NCI-H82 treated with DMSO at 0.1 percent for 48 hours (cell line): ENCODE measurements at regions not wholly inside any gene's neighbourhood (a gene's known extent, or its start where the extent isn't known, plus 50 kb on each side); places are given as distances from the start of the nearest gene placed in this dataset.

Experiments used
- DNase-seq: peaks from one replicate; lab custom pipeline; 2025; ENCODE audit not compliant: unreplicated experiment; lab: John Stamatoyannopoulos, UW

DNA sequence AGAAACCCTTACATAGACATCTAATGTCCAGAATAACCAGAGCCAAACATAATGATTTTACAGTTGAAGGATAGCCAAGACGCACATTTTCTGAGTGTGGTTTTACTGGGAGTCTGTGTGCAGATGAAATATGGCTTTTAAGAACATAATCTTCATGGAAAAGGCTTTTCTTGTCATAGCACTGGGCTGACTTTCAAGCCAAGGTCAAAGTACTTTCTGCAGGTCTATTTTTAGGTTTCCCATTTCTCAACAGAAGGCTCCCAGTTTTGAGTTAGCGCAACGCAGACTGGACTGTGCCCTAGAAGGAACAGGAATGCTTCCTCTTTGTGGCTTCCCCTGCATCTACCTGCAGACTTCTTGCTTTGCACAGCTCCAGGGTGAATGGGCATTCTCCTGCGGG, 92.3 kb upstream of the UPP2 start:
- no peak for DNase-seq

DNA sequence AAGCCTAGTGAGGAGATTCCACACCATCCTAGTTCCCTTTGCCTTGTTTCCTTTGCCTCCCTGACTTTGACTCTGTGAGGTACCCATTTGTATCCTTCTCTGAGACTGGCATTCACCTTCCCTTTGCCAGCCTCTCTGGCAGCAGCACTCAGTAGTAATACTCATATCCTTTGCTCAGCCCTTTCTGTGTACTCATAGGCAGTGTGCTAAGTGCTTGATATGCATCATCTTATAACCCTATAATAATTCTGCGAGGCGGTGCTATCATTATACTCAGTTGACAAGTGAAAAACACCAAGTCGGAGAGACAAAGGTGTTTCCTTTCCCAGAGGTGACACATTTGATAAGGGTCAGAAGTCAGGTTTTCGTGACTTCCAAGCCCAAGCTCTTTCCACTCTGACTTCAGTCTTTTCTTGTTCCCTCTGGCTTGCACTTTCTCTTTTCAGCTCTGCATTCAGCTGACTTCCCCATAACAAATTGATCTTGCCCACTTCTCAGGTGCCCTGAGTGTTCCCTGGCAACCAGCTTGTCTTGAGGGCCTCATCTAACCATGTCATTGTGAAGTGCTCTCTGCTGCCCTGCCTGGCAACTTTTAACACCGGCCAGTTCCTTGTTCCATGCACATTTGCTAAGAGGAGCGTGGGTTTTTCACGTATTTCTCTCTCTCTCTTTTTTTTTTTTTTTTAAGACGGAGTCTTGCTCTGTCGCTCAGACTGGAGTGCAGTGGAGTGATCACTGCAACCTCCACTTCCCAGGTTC, 94.5 kb upstream of the UPP2 start:
- DNase-seq = no peak

DNA sequence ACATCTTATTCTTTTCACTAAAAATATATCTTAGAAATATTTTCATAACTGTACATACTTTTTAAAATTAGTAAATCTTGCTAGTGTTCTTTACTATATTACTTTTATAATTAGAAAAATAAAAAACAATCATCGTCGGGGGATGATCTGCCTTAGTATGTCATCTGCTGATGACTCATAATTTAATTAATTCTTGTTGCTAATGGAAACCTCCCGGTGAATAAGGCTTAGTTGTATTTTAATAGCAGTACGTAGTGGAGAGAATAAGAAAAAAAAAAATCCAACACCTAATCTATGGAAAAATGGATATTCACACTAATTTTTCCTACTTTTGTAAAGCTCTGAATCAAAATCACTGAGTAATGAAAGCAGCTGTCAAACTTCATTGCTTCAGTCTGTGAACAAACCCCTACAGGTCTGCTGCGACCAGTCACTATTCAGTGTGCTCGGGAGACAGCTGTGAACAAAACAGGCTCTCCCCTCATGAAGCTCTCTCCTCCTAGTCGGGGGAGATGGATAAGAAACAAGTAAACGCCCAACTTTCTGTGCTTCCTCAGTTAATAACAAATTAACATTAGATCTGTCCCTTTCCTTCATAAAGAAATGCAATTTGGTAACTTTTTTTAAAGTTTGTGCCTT, 97.4 kb upstream of the UPP2 start:
- DNase-seq = no peak

DNA sequence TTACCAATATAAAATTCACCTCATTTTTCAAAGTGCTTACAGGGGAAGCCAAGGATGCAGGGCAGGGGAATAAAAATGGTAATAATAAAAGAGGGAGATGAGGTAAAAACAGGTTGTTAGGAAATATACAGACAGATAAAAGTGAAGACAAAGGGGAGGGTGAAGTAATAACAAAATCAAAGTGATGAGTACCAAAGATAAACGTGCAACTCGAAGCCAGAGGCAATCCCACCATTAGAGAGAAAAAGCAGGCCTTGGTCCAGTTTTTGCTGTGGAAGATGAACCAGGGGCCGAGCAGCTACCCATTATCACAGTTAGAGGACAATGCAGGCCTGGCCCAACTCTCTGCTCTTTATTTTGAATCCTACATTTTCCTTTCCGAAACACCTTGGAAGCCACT, 99.6 kb upstream of the UPP2 start:
- DNase-seq = no peak

DNA sequence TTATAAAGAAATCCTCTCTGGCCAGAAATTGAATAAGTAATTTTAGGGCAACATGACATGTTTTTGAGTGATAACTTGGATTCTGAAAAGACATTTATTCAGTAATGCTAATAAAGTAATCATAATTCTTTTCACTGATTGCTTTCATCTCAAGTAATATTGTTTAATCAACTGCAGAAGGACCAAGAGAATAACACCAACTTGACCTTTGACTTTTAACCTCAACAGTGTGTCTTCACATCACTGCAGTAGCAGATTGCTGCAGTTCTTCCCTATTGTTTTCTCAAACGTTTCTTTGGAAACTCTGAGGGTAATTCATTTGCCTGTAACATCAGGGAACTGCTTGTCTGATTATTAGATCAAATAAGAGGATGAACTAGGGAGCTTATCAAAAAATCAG, 104.9 kb upstream of the UPP2 start:
- no peak for DNase-seq

DNA sequence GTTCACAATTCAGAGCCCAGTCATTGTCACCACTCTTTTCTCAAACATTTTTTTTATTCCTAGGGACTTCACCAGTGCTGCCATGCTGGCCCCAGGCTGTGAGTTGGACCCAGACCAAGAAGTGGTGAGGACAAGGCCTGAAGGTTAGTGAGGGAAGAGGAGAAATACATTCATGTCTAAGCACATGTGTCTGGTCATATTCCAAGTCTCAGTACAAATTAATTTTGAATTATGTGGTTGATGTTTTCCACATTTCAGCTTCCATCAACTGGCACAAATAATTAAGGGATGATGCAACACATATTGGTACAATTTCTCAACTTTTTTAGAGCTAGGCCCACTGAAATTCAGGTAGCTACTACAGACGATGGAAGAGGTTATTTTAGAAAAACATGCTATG, 106.6 kb upstream of the UPP2 start:
- no peak for DNase-seq

DNA sequence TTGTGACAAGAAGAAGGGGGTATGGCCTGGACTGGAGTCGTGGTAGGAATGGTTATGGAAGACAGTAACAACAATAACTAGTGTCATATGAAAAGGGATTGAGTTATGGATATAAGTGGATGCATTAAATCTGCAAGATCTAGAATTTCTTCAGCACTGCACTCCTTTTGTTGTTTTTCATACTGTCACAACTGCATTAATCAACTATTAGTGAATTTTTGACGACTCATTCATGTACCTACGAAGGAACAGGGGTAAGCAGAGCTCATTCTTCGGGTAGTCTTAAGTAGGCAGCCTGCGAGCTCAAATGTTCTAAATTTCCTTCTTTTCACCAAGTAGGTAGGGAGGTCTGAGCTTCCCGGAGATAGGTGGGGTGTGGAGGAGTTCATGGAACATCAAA, 109.7 kb upstream of the UPP2 start:
- no peak for DNase-seq

DNA sequence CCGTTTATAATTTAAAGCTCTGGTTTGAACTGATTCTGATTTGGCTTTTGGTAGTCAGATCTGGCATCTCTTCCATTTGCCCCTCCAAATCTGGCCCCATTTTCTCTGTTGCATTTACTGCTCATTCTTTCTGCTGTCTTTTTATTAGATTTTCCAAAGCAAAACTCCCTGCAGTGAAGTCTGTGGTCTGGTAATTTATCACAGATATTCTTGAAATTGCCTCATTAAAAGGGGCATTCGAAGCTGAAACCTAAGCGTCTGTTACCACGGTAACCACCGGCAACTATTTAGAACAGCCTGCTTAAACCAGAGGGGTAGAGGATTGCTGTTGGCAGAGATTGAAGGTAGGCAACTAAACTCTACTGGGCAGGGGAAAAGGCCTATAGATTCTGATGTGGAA, 111.5 kb upstream of the UPP2 start:
- DNase-seq = no peak

DNA sequence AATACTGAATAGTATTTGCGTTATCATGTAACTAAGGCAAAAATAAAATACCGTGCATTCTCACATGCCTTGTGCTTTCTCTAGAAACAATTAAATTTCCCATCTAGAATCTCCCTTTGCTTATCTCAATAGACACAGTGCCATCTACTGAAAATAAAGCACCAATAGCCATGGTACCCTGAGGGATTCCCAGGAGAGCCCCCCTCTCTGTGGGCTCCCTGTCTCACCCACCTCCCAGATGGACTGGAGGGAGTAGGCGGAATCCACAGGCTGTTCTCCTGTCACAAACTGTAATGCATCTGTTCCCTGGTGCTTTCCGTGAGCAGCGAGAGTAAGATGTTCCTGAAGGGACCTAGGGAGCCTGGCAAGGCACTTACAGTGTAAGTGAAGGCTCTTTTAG, 112.4 kb upstream of the UPP2 start:
- DNase-seq = peak; percentile 13

DNA sequence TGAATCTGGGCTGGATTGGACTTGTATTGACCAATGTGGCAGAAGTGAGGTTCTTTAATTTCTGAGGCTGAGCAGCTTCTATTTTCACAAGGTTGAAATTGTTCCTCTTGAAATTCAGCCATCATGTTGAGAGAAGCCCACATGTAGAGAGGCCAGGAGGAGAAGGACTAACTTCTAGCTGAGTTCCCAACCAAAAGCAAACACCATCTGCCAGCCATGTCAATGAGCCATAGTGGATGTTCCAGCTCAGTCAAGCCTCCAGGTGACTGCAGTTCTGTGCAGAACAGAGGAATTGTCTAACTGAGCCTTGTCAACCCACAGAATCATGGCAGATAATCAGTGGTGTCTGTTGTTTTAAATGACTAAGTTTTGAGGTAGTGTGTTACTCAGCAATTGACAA, 110.6 kb upstream of the ACVR1 start:
- DNase-seq = no peak

DNA sequence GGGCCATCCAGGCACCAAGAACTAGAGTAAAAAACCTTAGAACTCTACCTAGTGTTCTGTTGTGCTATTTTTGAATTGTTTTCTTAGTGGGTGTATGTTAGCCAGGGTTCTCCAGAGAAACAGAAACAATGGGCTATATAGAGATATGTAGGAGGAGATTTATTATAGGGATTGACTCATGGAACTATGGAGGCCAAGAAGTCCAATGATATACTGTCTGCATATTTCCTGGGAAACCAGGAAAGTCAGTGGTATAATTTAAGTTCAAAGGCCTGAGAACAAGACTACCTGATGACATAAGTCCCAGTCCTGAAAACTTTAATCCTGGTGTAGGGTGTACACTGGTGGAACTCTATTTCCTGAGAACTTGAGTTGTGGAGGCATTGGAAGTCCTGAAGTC, 108.7 kb upstream of the ACVR1 start:
- no peak for DNase-seq

DNA sequence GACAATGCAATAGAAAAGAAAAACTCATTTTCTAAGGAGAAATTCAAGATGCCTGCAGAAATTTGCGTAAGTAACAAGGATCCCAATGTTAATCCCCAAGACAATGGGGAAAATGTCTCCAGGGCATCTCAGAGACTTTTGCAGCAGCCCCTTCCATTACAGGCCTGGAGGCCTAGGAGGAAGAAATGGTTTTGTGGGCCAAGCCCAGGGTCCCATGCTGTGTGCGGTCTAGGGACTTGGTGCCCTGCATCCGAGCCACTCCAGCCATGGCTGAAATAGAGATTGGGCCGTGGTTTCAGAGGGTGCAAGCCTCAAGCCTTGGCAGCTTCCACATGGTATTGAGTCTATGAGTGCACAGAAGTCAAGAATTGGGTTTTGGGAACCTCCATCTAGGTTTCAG, 103.9 kb upstream of the ACVR1 start:
- no peak for DNase-seq

DNA sequence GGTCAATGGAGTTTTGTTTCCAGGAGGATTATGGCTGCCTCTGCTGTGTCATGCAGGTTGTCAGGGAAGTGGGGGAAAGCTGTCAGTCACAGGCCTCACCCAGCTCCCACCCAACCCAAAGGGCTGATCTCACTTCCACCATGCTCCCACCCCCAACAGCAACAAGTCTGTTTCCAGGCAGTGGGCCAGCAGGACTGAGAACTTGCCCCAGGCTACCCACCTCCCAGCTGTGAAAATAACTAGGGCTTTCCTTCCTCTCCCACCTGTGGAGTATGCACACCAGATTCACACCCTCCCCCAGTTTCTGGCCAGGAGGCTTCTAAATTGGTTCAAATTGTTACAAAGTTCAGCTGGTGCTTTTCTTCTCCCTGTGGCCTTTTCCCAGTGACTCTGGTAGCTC, 95.6 kb upstream of the ACVR1 start:
- DNase-seq = no peak

DNA sequence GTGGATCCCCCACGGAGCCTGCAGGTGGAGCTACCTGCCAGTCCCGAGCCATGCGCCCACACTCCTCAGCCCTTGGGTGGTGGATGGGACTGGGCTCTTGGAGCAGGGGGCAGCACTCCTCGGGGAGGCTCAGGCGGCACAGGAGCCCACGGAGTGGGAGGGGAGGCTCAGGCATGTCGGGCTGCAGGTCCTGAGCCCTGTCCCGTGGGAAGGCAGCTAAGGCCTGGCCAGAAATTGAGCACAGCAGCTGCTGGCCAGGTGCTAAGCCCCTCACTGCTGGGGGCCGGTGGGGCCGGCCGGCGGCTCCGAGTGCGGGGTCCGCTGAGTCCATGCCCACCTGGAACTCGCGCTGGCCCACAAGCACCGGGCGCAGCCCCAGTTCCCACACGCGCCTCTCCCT, 91.7 kb upstream of the ACVR1 start:
- DNase-seq = no peak

DNA sequence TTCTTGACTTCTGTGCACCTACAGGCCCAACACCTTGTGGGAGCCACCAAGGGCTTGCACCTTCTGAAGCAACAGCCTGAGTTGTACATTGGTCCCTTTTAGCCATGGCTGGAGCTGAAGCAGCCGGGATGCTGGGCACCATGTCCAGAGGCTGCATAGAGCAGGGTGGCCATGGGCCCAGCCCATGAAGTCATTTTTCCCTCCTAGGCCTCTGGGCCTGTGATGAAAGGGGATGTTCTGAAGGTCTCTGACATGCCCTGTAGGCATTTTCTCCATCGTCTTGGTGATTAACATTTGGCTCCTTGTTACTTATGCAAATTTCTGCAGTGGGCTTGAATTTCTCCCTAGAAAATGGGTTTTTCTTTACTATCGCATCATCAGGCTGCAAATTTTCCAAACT, 83.1 kb upstream of the ACVR1 start:
- DNase-seq = no peak

DNA sequence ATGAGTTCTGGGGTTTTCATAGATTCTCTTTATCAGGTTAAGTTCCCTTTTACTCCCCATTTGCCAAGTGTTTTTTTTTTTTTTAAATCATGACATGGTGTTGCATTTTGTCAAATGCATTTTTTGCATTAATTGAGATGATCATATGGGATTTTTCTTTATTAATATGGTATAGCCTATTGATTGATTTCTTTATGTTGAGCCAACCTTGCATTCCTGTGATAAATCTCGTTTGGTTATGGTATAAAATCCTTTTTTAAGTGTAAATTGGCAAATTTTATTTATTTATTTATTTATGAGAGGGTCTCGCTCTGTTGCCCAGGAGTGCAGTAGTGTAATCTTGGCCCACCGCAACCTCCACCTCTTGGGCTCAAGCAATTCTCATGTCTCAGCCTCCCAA, 81.5 kb upstream of the ACVR1 start:
- no peak for DNase-seq

DNA sequence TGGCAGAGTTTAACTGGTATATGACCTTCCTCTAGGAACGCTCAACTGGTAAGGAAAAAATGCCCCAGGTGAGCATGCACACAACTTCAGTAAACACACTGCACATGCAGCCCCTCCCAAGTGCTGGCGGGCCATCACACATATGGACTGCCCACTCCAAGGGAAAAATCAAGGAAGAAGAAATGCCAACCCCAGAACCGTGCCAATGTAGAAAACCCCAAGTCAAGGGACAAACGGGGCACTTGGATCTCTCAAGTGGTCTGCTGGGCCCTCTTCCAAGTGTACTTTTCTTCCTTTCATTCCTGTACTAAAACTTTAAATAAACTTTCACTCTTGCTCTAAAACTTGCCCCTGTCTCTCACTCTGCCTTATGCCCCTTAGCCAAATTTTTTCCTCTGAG, 76.4 kb upstream of the ACVR1 start:
- no peak for DNase-seq

DNA sequence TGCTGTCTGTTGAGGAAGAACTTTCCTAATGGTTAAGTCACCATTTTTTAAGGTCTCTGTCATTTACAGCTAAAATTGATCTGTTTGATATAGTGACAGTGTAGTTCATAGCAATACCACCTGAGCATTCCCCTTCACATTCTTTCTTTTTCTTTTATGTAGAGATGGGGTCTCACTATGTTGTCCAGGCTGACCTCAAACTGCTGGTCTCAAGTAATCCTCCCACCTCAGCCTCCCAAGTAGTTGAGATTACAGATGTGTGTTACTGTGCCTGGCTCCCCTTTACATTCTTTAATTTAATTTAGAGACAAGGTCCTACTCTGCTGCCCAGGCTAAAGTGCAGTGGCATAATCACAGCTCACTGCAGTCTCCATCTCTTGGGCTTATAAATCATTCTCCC, 72.7 kb upstream of the ACVR1 start:
- no peak for DNase-seq

DNA sequence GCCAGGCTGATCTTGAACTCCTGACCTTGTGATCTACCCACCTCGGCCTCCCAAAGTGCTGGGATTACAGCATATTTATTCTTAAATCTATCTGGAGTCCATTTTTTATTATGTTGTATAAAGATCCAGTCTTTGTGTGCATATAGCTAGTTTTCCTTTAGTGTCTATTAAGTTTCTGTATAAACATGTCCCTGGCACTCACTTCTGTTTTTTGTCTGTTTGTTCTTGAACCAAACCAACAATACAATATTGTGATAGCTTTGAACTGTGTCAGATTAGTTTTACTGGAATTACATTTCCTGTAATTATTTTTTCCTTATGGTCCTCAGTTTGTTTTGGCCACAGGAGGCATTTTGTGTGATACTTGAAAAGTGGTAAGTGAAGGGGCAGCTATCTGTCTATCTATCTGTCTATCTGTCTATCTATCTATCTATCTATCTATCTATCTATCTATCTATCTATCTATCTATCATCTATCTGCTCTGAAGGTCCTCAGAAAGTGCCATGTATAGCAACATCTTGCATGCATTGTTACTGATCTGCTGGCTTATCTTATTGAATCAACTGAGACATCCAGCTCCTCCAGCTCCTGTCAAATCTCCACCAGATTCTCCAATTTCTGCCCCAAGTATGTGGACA, 70.9 kb upstream of the ACVR1 start:
- no peak for DNase-seq

DNA sequence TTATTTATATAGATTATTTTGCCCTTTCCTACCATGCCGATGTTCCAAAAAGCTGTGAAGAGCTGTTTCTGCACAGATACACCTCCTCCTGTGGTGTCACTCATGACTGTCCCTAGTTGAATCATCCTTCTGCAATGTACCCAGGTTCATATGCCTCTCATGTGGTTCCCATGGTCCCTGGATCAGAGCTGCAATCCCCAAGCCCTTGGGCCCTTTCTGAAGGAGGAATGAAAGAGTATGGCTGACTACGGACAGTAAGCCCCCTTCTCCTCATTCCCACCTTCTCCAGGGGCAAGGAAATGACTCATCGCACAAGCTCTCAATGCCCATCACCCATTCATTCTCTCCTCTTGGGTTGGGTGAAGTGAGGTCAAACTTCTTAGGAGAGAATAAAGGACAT, 63.9 kb upstream of the ACVR1 start:
- DNase-seq = no peak

DNA sequence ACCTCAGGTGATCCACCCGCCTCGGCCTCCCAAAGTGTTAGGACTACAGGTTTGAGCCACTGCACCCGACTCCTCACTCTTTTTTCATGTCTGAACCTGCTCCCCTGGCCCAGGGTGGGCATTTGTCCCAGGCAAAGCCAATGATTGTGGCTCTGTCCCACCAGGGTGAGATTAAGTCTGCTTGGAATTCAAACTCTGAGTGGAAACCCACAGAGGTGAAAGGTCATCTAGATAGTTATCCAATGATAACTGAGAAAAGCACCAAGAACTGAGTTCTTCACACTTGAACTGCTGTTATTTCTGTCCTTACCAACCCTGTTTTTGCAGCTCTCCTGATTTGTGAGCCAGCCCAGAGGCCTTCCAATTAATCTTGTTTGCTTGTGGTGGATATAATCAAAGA, 62.4 kb upstream of the ACVR1 start:
- DNase-seq = no peak

DNA sequence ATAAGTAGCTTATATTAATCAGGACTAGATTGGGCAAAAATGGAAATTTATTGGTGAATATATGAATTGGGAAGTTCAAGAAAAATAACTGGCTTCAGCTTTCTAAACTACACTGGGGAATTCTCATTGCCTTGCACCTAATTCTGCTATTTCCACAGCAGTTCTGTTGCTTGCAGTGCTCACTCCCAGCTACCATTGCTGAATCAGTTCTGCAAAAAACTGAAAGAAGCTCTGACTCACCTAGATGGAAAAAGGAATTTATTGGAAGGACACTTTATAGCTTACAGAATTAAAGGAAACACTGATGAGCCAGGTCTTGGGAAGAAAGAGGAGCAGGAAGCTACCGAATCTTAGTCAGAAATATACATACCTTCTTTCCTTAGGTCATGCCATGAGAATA, 60.3 kb upstream of the ACVR1 start:
- DNase-seq = no peak
